HCT116 (cell line): ENCODE measurements at regions not wholly inside any gene's neighbourhood (a gene's known extent, or its start where the extent isn't known, plus 50 kb on each side); places are given as distances from the start of the nearest gene placed in this dataset.

Experiments used
- ATAC-seq: fragments of 200-7000 bp; cut with Tn5 transposase; 2 replicates; pipeline ENCODE4 v1.9.1; 2020; ENCODE audit warnings: mild to moderate bottlenecking, moderate library complexity
- BruUV-seq: library from RNA; stranded (reverse); fragments of 400-500 nt; replicated peaks from 2 replicates; lab custom pipeline; 2021; lab: Mats Ljungman, UMichigan
- CTCF ChIA-PET: fragments of 300-600 bp; sonication (Branson Sonifier 250); formaldehyde crosslinking; loops from one replicate; lab custom pipeline; 2021; ENCODE audit warnings: antibody characterized with exemption; lab: Charles Lee
- POLR2A ChIA-PET: fragments of 300-600, 350-600 bp; sonication (Branson Sonifier 250); formaldehyde crosslinking; loops from one replicate; lab custom pipeline; 2021; ENCODE audit warnings: antibody characterized with exemption; lab: Charles Lee
- RAD21 ChIA-PET, 2 experiments: fragments of 300-600 bp; sonication (Branson Sonifier 250); formaldehyde crosslinking; loops; one replicate each; lab custom pipeline; 2023; ENCODE audit warnings: low total read pairs in 2 of 2; ENCODE audit not compliant: uncharacterized antibody in 2 of 2, unreplicated experiment in 2 of 2, low non-redundant PET in 1 of 2; lab: Charles Lee
- DNase-seq: peaks from one replicate; pipeline ENCODE4 v3.0.0-alpha.2; 2010; ENCODE audit warnings: low read depth, low spot score
- H2AFZ ChIP-seq: fragments of 200-600 bp; shearing (Covaris generic), sonication (generic); 2 replicates; pipeline ENCODE4 v1.6.1; 2017; ENCODE audit warnings: low read depth, mixed run types, mixed read lengths, antibody characterized with exemption, low read length; ENCODE audit not compliant: poor library complexity, severe bottlenecking
- H3K27ac ChIP-seq: 2 replicates; pipeline ENCODE4 v1.5.1; 2012; ENCODE audit warnings: low read depth, low read length
- H3K27me3 ChIP-seq: fragments of 200-600 bp; sonication (generic); 2 replicates; pipeline ENCODE4 v1.6.1; 2016; ENCODE audit warnings: mixed run types, low read length, mixed read lengths; ENCODE audit not compliant: insufficient read depth
- H3K36me3 ChIP-seq, 2 experiments: fragments of 200-500 bp in 1 of 2; fragments of 200-600 bp in 1 of 2; sonication (Bioruptor generic) in 1 of 2; sonication (generic) in 1 of 2; 2 replicates each; pipeline versions ENCODE4 v1.5.1 to v1.6.1; 2014 to 2016; ENCODE audit warnings: low read length in 2 of 2, inconsistent platforms in 1 of 2, mixed read lengths in 1 of 2, mixed run types in 1 of 2; ENCODE audit not compliant: insufficient read depth in 2 of 2, control insufficient read depth in 1 of 2
- H3K4me1 ChIP-seq, 2 experiments: fragments of 200-600 bp in 1 of 2; sonication (generic) in 1 of 2; 2 replicates each; pipeline versions ENCODE4 v1.5.1 to v1.6.1; 2012 to 2017; ENCODE audit warnings: low read length in 2 of 2, inconsistent platforms in 1 of 2, mild to moderate bottlenecking in 1 of 2, mixed read lengths in 1 of 2, mixed run types in 1 of 2, moderate library complexity in 1 of 2; ENCODE audit not compliant: insufficient read depth in 2 of 2, control insufficient read depth in 1 of 2
- H3K4me2 ChIP-seq: fragments of 200-600 bp; sonication (generic); 2 replicates; pipeline ENCODE4 v1.6.1; 2017; ENCODE audit warnings: mixed run types, low read length, mixed read lengths
- H3K4me3 ChIP-seq, 2 experiments: fragments of 200-600 bp in 1 of 2; sonication (generic) in 1 of 2; replicated peaks in 1 of 2; 2 replicates each; pipeline ENCODE4 v1.5.1; 2011 to 2016; ENCODE audit warnings: low read length in 2 of 2, control low read depth in 1 of 2, low read depth in 1 of 2, mild to moderate bottlenecking in 1 of 2, mixed read lengths in 1 of 2, mixed run types in 1 of 2
- H3K79me2 ChIP-seq: fragments of 200-600 bp; sonication (generic); 2 replicates; pipeline ENCODE4 v1.6.1; 2017; ENCODE audit warnings: mild to moderate bottlenecking, mixed run types, low read length, moderate library complexity, mixed read lengths; ENCODE audit not compliant: insufficient read depth
- H3K9ac ChIP-seq: fragments of 200-600 bp; sonication (generic); 2 replicates; pipeline ENCODE4 v1.6.1; 2016; ENCODE audit warnings: low read length, mixed read lengths
- H3K9me2 ChIP-seq: fragments of 200-600 bp; sonication (generic), shearing (Covaris generic); 2 replicates; pipeline ENCODE4 v1.6.1; 2017; ENCODE audit warnings: mixed run types, mild to moderate bottlenecking, moderate library complexity; ENCODE audit not compliant: insufficient read depth
- H3K9me3 ChIP-seq, 2 experiments: fragments of 200-500 bp in 1 of 2; fragments of 200-600 bp in 1 of 2; sonication (Bioruptor generic) in 1 of 2; sonication (generic) in 1 of 2; 2 replicates each; pipeline ENCODE4 v1.6.1; 2014 to 2017; ENCODE audit warnings: low read length in 2 of 2, mixed read lengths in 2 of 2, inconsistent platforms in 1 of 2, low read depth in 1 of 2, mild to moderate bottlenecking in 1 of 2, mixed run types in 1 of 2, moderate library complexity in 1 of 2; ENCODE audit not compliant: control insufficient read depth in 1 of 2, insufficient read depth in 1 of 2
- H4K20me1 ChIP-seq: fragments of 200-600 bp; sonication (generic), shearing (Covaris generic); 2 replicates; pipeline ENCODE4 v1.6.1; 2017; ENCODE audit warnings: mixed run types, mild to moderate bottlenecking, moderate library complexity; ENCODE audit not compliant: insufficient read depth
- CEBPB ChIP-seq: IDR thresholded peaks from 2 replicates; pipeline ENCODE4 v1.6.1; 2012; ENCODE audit warnings: low read depth
- EGR1 ChIP-seq: IDR thresholded peaks from 2 replicates; pipeline ENCODE4 v1.6.1; 2012; ENCODE audit warnings: low read depth
- EZH2 ChIP-seq: fragments of 200-600 bp; sonication (generic); IDR thresholded peaks from 2 replicates; pipeline ENCODE4 v1.6.1; 2017; ENCODE audit warnings: antibody characterized with exemption, mixed run types
- FOSL1 ChIP-seq: IDR thresholded peaks from 2 replicates; pipeline ENCODE4 v1.6.1; 2012; ENCODE audit warnings: low read depth
- JUND ChIP-seq: IDR thresholded peaks from 2 replicates; pipeline ENCODE4 v1.6.1; 2012
- SP1 ChIP-seq: IDR thresholded peaks from 2 replicates; pipeline ENCODE4 v1.6.1; 2012; ENCODE audit warnings: low read depth
- intact Hi-C: fragments of 100-400 bp; cut with micrococcal nuclease; formaldehyde crosslinking; loops from 2 replicates; pipeline ENCODE4 v1.10.0; 2022
- TF ChIP-seq, protein P1 (sequence below), 3 experiments: fragments of 200-600 bp in 1 of 3; sonication (generic) in 1 of 3; IDR thresholded peaks in 2 of 3; conservative IDR thresholded peaks in 1 of 3; 2 replicates each; pipeline ENCODE4 v1.5.1; 2012 to 2017; ENCODE audit warnings: low read depth in 2 of 3, low read length in 2 of 3, antibody characterized with exemption in 1 of 3, borderline replicate concordance in 1 of 3, control low read depth in 1 of 3, mild to moderate bottlenecking in 1 of 3, mixed read lengths in 1 of 3, mixed run types in 1 of 3, moderate library complexity in 1 of 3; ENCODE audit not compliant: insufficient read depth in 1 of 3

DNA sequence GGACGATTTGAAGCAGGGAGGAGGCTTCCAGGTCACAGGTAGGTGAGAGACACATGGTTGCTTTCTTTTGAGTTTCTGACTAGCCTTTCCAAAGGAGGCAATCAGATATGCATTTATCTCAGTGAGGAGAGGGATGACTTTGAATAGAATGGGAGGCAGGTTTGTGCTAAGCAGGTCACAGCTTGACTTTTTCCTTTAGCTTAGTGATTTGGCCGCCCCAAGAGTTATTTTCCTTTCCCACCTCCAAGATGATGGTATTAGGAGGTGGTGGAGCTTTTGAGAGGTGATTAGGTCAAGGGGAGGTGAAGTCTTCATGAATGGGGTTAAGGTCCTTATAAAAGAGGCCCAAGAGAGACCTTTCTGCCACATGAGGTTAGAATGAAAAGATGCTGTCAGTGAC is 443.7 kb downstream of the TYW1 start:
- Histone ChIP-seq H3K79me2 (no peaks in the 10 kb centered on the region), H4K20me1 (no peaks in the 10 kb centered on the region), H3K9me3 (no peaks in the 10 kb centered on the region), H3K4me2 (no peak overlapping the region), H3K36me3 (no peaks in the 10 kb centered on the region), H3K27ac (no peak overlapping the region), H3K4me3 (no peak overlapping the region), H3K9ac (no peak overlapping the region)
- POLR2A ChIA-PET = no interaction called here
- TF ChIP-seq CEBPB = no peak
- TF ChIP-seq, all 23 proteins: peak for 0
- RAD21 ChIA-PET = no interaction called here
- CTCF ChIA-PET = no interaction called here
- no TSS peak for BruUV-seq
- intact Hi-C loops = no loop called here
- H3K9me2 ChIP-seq = no peaks in the 10 kb centered on the region
- DNase-seq (no peak), ATAC-seq (no peak)
- no peaks in the 10 kb centered on the region; the same call in 1 of the 2 replicates for H3K27me3 ChIP-seq
- H3K4me1 ChIP-seq = no peaks in the 10 kb centered on the region
- no peak overlapping the region for H2AFZ ChIP-seq

- TF ChIP-seq SP1 (no peak), JUND (no peak), EGR1 (no peak), EZH2 (no peak), FOSL1 (no peak)
- TF ChIP-seq, protein P1, sequence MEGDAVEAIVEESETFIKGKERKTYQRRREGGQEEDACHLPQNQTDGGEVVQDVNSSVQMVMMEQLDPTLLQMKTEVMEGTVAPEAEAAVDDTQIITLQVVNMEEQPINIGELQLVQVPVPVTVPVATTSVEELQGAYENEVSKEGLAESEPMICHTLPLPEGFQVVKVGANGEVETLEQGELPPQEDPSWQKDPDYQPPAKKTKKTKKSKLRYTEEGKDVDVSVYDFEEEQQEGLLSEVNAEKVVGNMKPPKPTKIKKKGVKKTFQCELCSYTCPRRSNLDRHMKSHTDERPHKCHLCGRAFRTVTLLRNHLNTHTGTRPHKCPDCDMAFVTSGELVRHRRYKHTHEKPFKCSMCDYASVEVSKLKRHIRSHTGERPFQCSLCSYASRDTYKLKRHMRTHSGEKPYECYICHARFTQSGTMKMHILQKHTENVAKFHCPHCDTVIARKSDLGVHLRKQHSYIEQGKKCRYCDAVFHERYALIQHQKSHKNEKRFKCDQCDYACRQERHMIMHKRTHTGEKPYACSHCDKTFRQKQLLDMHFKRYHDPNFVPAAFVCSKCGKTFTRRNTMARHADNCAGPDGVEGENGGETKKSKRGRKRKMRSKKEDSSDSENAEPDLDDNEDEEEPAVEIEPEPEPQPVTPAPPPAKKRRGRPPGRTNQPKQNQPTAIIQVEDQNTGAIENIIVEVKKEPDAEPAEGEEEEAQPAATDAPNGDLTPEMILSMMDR (IDR thresholded peaks at IDR 0.05 in 2 of 3, conservative IDR thresholded peaks at IDR 0.05 in 1 of 3; ENCODE audit: borderline replicate concordance in 1 of 3, insufficient read depth in 1 of 3, low read depth in 2 of 3, low read length in 2 of 3) = no peak
- POLR2A ChIA-PET = no interaction called here
- no TSS peak for BruUV-seq
Observed at GRCh38 chr7:67445728-67446127, 449.1 kb downstream of the TYW1 start.

More at GRCh38 chr7:67445728-67446127, 449.1 kb downstream of the TYW1 start:
- Histone ChIP-seq H3K36me3 (no peaks in the 10 kb centered on the region), H3K79me2 (no peaks in the 10 kb centered on the region), H3K27ac (no peak overlapping the region), H3K4me2 (no peak overlapping the region), H2AFZ (no peak overlapping the region), H3K4me1 (no peaks in the 10 kb centered on the region), H3K9me2 (no peaks in the 10 kb centered on the region), H4K20me1 (no peaks in the 10 kb centered on the region), H3K9me3 (no peaks in the 10 kb centered on the region), H3K9ac (no peak overlapping the region), H3K4me3 (no peak overlapping the region), H3K27me3 (no peaks in the 10 kb centered on the region; the same call in 1 of the 2 replicates)
- RAD21 ChIA-PET = no interaction called here
- DNase-seq = no peak
- intact Hi-C loops = no loop called here
- CTCF ChIA-PET = no interaction called here
- no peak for ATAC-seq
